Uterus (tissue), 2 donors: ENCODE measurements at regions not wholly inside any gene's neighbourhood (a gene's known extent, or its start where the extent isn't known, plus 50 kb on each side); places are given as distances from the start of the nearest gene placed in this dataset.

Experiments
- POLR2A ChIP-seq, 2 donors: fragments of 450-650 bp; IDR thresholded peaks; one replicate each; pipeline ENCODE4 v1.6.1; 2016; ENCODE audit warnings: antibody characterized with exemption in 2 of 2, mild to moderate bottlenecking in 1 of 2, moderate library complexity in 1 of 2
- TF ChIP-seq, protein P1 (sequence below), 4 experiments: fragments of 200-600 bp in 2 of 4; fragments of 450-650 bp in 2 of 4; sonication (generic) in 2 of 4; IDR thresholded peaks; one replicate each; pipeline ENCODE4 v1.5.1; 2016 to 2019; ENCODE audit warnings: antibody characterized with exemption in 4 of 4, mild to moderate bottlenecking in 2 of 4, moderate library complexity in 1 of 4

DNA sequence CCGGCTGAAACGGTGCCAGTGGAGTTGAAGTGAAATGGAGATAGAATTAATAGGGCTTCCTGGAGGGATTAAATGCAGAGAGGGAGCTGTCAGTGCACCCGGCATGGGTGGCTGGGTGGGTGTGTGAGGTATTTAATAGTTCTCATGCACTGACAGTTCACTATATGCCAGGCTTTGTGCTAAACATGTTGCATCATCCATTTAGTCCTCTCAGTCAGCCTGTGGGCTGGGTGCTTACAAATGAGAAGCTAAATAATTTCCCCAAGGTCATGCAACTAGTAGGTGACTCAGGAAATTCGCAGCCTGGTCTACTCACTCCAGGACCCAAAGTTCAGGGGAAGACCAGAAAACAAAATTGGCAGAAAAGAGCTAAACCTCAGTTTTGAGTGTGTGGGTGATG, 63.5 kb upstream of the SPATA13 start:
- TF ChIP-seq, protein P1, sequence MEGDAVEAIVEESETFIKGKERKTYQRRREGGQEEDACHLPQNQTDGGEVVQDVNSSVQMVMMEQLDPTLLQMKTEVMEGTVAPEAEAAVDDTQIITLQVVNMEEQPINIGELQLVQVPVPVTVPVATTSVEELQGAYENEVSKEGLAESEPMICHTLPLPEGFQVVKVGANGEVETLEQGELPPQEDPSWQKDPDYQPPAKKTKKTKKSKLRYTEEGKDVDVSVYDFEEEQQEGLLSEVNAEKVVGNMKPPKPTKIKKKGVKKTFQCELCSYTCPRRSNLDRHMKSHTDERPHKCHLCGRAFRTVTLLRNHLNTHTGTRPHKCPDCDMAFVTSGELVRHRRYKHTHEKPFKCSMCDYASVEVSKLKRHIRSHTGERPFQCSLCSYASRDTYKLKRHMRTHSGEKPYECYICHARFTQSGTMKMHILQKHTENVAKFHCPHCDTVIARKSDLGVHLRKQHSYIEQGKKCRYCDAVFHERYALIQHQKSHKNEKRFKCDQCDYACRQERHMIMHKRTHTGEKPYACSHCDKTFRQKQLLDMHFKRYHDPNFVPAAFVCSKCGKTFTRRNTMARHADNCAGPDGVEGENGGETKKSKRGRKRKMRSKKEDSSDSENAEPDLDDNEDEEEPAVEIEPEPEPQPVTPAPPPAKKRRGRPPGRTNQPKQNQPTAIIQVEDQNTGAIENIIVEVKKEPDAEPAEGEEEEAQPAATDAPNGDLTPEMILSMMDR (IDR thresholded peaks at IDR 0.05), result no peak
- TF ChIP-seq POLR2A (IDR thresholded peaks at IDR 0.05), result no peak
